ENCODE measurements at regions not wholly inside any gene's neighbourhood (a gene's known extent, or its start where the extent isn't known, plus 50 kb on each side); places are given as distances from the start of the nearest gene placed in this dataset.

DNA sequence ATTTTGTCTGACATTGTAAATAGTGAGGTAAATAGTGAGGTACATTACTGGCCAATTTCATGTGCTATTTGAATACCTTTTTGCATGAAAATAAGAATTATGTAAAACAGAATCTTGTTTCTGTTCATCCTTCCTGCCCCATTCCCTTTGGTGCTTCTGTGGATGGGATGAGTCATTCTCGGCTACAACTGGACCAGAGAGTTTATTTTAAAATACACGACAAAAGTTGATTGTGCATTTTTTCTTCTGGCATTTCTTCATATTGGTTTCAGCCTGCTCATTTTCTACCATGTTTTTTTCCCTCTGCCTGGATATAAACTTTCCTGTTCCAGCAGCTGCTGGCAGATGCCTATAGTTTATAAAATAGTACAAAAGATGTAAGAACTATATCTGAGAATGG lies 107.5 kb downstream of the CYSLTR2 start:
- DNase-seq: no peak

DNA sequence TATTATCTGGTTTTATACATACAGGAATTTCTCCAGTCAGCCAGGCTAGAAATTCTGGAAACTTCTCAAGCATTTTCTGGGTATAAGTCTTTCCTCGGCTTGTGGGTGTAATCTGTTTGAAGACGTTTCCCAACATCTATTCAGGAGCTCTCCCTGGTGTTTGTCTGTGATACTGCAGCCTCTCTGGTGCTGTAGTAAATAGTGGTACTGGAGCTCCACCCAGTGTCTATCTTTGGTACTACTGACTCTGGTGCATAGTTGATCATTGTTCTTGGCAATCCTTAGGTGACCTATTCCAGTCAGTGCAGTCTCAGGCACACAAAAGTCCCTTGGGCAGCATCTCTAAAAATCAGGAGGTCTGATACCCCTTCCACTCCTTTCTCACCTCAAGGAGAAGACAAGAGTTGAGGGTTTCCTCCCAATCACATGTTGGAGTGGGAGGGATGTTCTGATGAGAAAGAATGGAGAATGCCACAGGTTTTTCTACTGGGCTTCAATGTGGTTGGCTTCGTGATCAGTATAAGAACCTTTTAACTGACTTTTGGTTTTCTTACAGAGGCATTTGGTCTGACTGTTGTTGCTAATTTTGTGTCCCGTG lies 115.5 kb downstream of the CYSLTR2 start:
- peak; percentile 30 for DNase-seq

DNA sequence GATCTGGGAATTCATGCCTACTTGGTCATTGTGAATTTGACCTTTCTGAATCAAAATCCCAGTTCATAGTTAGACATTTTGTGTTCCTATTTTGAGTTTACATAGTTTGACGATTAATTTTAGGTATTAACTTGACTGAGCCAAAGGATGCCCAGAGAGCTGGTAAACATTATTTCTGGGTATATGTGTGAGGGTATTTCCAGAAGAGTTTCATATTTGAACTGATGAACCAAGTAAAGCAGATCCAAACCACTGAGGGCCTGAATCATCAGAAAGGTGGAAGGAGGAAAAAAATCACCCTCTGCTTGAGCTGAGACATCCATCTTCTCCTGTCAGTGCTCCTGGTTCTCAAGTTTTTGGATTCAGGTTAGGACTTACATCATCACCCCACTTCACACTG lies 116.6 kb downstream of the CYSLTR2 start:
- no peak for DNase-seq

DNA sequence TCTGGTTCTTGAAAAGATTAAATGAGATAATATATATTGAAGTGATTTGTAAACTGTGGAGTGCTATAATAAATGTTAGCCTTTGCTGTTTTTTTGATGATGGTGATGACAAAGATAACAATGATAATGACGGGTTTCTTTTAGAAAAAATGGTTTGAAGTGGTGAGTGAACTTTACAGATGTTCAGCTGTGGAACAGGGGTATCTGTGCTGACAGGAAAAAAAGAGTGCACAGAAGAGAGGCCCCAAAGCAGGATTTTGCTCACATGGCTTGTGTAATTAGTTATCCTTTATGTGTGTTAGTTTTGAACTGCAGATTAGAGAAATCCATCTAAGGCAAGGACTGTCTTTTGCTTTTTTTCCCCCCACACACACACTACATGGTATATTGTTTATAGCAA lies 119.2 kb downstream of the CYSLTR2 start:
- DNase-seq: no peak

DNA sequence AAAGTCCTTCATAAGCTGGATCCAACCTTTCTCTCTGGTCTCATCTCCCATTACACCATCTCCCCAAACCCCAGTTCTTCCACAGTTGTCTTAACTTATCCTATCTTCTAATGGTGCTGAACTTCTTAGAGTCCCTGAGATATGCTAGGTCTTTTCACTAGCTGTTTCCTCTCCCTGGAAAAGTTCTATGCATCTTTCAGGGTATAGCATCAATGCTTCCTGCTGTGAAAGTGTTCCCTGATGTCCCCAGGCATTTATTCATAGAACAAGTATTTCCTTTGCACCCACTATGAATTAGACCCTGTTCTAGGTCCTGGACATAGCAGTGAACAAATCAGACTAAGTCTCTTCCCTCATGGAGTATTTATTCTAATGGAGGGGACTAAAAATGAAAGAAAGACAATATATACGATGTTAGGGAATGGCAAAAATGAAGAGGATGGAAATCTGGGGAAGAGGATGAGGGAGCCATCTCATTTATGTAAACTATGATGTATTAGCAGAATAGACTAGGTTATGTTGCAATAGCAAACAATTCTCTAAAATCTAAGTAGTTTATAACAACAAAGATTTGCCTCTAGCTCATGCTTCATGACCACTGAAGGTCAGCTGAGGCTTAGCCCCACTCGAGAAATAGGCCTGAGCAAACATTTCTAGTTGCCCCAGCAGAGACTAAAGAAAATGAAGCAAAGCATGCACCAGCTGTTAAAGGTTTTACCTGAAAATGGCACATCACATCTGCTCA lies 120.0 kb downstream of the CYSLTR2 start:
- DNase-seq: no peak

DNA sequence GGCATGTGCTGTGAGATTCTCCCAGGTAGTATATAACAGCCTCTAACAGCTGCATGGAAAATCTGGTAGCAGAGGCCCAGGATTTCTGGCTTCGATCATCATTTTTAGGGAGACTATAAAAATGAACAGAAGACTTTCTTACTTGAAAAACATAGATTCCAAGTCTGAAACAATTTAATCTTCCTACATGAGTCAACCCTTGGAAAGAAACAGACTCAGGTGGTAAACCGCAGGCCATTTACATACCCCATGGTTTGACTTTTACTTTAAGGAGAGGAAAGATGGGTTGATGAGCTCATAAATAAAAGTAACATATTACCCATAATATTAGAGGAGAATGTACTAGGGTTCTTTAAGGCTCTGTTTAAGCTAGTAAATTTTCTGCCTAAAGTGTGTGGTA lies 121.6 kb downstream of the CYSLTR2 start:
- DNase-seq: no peak

DNA sequence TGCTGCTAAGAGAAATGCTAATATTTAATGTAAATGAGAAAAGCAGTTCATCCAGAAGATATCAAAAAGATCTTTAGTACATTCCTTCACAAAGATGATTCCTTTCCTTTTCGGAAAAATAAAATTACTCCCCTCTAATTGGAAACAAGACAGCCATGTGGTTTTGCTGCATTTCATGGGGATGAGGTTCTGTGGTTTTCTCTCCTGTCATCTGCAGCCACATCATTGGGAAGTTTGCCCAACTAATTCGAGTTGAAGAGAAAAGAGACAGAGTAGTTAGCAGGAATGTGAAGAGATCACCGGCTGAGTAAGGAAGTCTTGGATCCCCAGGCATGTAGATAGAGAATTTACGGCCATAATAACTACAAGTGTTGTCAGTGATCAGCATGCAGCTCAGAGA lies 122.1 kb downstream of the CYSLTR2 start:
- no peak for DNase-seq

DNA sequence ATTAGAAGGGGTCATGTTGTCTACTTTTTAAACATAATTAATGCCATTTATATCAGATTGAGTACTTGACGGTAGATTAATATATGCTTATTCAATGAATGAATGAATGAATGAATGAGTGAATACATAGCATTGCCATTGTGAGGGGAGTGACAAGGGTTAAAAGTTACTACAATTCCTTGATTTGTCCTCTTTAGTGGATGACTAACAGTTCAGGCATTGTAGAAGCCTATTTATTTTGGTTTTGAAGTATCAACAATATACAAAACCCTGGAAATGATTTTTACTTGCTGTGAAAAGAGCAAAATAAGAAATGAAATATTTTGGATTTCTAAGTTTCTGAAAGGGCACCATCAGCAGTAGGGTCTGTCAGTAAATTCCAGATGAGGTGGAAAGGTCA lies 122.7 kb downstream of the CYSLTR2 start:
- DNase-seq: no peak

DNA sequence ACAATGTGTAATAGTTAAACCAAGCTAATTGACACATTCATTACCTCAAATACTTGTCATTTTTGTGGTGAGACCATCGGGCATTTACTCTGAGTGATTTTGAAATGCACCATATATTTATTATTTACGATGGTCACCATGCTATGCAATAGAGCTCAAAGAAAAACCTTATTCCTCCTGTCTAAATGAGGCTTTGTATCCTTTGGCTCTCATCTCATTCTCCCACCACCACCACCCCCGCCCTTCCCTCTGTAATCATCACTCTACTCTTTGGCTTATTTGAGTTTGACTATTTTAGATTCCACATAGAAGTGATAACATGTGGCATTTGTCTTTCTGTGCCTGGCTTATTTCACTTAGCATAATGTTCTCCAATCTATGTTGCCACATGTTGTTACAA lies 124.9 kb downstream of the CYSLTR2 start:
- DNase-seq: no peak

DNA sequence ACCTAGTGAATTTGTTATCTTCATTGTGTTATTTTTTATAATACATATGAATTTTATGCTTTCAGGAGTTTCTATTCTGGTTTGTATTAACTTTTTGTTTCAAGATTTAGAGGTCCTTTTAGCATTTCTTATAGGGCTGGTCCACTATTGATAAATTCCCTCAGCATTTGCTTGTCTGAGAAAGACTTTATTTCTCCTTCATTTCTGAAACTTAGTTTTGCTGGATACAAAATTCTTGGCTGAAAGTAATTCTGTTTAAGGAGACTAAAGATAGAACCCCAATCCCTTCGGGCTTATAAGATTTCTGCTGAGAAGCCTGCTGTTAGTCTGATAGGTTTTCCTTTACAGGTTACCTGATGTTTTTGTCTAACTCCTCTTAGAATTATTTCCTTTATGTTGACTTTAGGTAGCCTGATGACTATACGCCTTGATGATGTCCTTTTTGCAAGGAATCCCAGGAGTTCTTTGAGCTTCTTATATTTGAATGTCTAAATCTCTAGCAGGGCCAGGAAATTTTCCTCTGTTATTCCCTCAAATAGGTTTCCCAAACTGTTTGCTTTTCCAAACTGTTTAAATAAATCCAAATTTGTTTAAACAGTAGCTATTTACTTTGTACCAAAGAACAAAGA lies 127.1 kb downstream of the CYSLTR2 start:
- DNase-seq: no peak

DNA sequence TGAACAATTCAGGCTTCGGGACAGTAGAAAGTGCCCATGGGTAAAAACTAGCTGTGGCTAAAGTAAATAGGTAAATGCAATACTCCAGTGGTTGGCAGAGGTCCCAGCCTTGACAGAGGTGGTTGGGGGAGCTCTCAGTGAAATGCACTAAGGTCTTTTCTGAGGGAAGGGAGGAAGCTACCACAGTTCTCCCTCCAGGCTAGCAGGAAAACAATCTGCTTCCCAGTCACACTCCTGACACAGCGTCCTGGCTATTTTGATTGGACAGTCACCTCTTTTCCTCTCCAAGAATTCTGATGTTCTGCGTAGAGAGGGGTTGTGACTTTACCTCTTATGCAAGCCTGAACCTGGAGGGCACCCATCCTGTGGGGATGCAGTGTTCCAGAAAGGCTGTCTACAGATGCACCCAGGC lies 128.7 kb downstream of the CYSLTR2 start:
- no peak for DNase-seq

DNA sequence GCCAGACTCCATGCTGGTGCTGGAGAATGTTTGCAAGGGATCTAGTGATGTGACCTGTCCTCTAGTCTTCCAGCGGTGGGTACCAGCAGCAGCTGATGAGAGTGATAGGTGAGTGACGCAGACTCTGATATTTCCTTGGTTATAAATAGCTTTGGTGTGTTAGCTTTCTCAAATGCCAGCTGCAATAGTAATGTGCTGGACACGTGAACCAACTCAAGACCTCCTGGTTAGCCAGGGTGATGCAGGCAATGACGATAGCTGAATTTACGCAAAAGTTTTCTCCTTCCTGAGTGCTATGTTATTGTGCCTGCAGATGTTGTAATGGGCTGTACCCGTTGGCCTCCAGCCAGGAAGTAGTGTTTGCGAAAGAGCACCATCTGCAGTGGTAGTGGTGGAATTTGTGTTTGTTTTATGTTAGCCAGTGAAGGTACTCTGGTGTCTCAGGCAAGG lies 129.5 kb downstream of the CYSLTR2 start:
- DNase-seq: peak; percentile 0

DNA sequence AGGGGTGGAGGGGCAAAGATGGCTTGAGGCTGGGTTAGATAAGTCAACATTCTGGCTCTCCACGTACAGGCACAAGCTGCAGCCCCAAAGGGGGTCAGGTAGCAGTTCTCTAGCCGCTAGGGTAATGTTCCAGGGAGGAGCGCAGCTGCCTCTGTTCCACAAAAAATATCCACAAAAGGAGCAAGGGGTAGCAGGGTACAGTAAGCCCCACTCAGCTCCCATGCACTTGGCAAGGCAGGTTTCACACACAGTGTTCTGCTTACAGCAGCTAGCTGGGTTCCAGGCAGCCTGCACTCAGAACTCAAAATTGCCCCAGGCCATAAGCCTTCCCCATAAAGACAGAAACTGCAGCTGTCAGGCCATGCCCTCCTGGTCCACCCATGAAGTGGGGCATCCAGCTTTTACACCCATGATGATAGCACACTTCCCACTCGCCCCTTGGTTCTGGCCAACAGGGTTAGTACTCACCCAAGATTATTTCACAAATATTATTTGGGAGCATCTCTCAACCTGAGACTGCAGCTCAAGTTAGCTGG lies 130.0 kb downstream of the CYSLTR2 start:
- DNase-seq: no peak

DNA sequence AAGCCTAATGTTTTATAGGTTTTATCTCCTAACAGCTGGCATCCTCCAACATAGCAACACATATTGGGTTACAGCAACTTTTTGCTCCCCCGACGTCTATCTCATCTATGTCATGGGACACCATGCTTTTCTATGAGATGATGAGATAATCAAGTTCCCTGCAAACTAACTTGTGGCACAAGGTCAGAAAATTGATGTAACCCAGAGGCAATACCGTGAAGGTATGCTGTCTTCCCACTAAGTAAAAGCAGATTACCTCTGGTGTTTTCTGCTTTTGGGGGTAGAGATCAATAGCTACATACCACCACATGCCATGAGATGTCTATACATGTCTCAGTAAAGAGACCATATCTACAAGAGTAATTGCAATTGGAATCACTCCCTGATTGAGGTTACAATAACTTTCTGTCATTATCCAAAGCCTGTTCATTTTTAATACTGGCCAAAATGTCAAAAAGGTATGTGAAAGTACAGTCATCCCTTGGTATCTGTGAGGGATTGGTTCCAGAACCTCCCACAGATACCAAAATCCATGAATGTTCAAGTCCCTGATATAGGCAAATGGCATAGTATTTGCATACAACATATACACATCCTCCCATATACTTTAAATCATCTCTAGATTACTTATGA lies 131.3 kb downstream of the CYSLTR2 start:
- DNase-seq: no peak

DNA sequence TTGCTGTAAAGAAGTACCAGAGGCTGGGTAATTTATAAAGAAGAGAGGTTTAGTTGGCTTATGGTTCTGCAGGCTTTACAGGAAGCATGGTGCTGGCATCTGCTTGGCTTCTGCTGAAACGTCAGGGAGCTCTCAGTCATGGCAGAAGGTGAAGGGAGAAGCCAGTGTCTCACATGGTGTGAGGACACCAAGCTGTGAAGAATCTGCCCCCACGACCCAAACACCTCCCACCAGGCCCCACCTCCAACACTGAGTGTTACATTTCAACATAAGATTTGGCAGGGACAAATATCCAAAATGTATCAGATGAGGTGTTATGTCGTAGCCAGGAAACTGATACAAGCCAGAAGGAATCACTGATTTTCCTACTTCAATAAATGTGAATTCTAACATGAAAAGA lies 136.5 kb downstream of the CYSLTR2 start:
- DNase-seq: no peak

DNA sequence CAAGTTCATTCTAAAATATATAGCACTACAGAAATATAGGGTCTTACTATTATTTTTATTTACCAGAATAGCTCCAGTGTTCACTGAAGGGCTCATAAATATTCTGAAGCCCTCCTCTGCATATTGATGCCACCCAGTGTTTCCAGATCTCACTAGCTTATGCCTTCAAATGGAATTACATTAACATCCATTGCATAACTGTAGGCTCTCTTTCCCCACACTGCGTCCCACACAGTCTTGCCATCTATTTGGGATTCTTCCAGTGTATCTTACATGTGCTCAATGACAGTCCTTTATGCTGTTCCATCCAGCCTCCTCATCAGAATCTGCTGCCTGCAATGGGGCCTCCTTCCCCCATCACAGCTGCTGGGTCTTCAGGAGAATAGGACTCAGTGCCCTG lies 137.2 kb downstream of the CYSLTR2 start:
- no peak for DNase-seq

DNA sequence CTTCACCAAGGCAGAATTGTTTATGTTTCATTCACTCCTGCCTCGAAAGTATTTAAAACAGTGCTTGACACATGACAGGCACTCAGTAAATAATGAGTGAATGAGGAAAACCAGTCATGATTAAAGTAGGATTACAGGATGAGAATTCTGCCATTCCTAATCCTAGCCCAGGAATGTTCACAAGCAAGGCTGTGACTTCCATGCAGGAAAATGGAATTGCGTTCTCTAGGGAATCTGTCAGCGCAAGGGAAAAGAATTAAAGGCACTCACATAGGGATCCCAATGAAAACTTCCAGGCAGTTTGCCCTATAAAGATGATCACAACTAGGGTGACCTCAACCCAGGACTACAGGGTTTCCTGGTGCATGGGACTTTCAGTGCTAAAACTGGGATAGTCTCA lies 143.4 kb downstream of the CYSLTR2 start:
- DNase-seq: no peak

DNA sequence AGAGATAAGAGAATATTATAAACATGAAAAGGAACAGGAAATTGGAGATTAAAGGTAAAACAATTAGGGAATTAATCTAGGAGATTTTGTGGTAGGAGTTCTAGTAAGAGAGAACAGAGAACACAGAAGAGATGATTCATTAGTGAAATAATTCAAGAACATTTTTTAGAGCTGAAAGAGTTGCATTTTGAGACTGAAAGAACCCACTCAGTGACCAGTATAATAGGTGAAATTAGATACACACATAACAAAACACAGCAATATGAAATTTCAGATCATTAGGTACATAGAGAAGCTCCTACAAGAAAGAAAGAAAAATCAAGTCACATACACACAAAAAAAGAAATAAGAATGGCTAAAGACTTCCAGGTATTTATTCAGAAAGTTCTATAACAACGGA lies 144.0 kb downstream of the CYSLTR2 start:
- no peak for DNase-seq

DNA sequence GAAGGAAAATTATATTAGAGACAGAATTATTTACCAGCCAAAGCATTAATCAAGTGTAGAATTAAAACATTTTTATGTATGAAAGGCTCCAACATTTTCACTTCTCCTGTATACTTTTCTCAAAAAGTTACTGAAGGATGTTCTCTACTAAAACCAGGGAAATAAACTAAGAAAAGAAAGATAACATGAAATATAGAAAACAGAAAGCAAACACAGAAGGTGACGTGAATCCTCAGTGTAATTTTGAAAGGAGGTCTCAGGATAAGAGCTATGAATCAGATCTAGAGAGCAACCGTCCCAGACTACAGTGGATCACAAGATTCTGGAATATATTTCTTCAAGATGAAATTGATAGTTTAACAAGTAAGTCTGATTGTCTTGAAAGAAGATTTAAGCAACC lies 144.5 kb downstream of the CYSLTR2 start:
- no peak for DNase-seq

DNA sequence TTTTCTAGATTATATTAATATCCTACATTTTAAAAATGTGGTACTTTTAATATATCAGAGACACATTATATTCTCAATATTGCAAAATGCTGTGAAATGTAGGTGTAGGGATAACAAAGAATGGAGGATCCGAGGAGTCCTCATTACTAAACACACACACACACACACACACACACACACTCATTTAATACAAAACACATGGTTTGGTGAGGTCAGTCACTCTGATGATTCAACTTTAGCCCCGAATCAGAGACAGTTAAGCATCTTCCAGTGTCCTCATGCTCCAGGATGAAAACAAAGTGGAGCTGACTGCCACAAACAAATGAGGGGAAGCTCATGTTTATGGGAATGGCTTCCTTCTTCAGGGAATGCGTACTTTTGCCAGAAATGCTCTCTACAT lies 147.5 kb downstream of the CYSLTR2 start:
- DNase-seq: no peak

DNA sequence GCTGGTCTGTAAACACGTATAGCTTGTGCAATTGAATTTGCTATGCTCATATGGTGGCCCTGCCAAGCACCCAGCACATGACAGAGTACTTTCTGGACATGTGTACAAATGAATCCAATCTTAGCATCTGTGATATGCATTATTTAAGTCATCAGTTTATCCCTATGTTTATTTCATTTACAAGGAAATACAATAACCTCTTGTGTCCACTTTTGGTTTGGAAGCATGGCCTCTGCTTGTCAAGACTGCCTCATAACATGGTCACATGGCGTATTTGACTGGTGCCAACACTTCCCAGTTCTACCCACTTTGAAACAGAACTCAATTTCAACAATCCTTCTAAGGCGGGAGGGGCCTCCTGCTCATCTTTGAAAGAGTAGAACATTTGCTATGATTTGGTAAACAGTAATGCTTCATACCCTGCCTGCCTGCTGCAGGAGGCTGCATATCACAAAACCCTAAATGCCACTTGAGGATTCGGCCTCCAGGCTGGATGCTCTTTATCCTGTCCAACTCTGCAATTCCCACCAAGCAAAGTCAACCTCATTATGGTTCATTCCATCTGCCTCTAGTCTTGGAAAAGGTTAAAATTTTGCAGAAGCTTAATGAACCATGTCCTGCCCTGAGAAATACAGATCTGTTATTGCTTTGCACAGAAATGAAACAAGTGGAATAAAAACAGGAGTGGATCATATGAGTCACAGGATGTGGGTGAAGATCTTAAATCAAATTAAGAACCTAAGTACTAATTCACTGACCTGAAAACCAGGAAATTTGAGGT lies 151.3 kb downstream of the CYSLTR2 start:
- no peak for DNase-seq

DNA sequence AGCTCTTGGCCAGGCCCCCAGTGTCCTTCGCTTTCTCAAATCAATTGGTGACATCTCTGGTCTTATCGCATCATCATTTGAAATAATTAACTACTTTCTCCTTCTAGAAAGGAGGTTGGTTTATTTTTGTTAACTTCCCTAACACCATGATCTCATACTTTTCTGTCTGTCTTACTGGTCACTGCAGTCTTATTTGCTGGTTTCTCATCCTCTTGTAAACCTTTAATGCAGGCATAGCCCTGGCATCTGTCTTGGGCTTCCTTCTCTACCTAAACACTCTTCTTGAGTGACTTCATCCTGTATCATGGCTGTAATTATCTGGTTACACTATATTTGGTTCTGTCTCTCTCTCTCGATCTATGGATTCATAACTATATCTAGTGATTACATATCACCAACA lies 152.8 kb downstream of the CYSLTR2 start:
- DNase-seq: no peak

DNA sequence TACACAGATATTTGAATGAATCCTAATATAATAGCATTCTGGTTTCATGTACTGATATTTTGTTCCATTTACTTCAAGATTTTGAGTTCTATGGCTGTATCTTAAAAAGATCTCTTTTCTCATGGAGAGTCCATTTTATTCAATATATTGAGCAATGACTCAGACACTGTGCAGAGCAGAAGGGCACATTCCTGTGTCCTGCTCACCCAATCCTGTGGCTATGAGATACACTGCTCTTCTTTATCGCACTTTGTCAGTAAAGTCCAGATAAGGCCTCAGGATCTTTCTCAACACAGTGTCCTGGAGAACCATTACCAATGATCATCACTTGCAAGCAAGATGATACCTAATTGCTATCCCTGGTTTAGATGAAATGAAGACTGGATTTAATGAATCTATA lies 155.0 kb downstream of the CYSLTR2 start:
- DNase-seq: no peak
